Heart left ventricle (tissue), 13 donors: ENCODE measurements at regions not wholly inside any gene's neighbourhood (a gene's known extent, or its start where the extent isn't known, plus 50 kb on each side); places are given as distances from the start of the nearest gene placed in this dataset.

Experiments
- POLR2A ChIP-seq, 2 donors: fragments of 450-650 bp; IDR thresholded peaks; one replicate each; pipeline ENCODE4 v1.6.1; 2017; ENCODE audit warnings: antibody characterized with exemption in 2 of 2, mild to moderate bottlenecking in 2 of 2, moderate library complexity in 2 of 2
- TF ChIP-seq, protein P1 (sequence below), 12 donors: fragments of 200-600 bp; sonication (generic) in 4 of 12; IDR thresholded peaks; one replicate each; pipeline versions ENCODE4 v1.5.0 to v1.8.0; 2018 to 2022; ENCODE audit warnings: antibody characterized with exemption in 12 of 12, mild to moderate bottlenecking in 5 of 12
- donor health status: ischemic (EF 13 %, LVEDD 7.1; RV severe dilation, severe dysfunction).
- donor health status: DM: no; HTN: yes; CAD: no.
- donor health status: DM: no; HTN: no; CAD: no.
- donor health status: ischemic (EF 25% LVEDD 6.9; RV normal size, moderate dysfunction).
- donor health status: ischemic (EF 25% LVEDD 5.7; RV mildly dilated, moderate dysfunction).
- donor health status: ischemic (EF 35%, LVEDD 5.7; RV mildly dilated, moderate dysfunction).
- donor health status: nonischemic (EF 11% LVEDD 7.7; RV severe dilation, severe dysfunction).
- donor health status: DM: yes; HTN: yes; CAD: no.
- donor health status: PGD.
- donor health status: ischemic (EF 29% LVEDD 5.4; RV normal size, mild dysfunction).
- donor health status: nonischemic (EF 23%, LVEDD 6.1; RV moderate dilation, normal function).

DNA sequence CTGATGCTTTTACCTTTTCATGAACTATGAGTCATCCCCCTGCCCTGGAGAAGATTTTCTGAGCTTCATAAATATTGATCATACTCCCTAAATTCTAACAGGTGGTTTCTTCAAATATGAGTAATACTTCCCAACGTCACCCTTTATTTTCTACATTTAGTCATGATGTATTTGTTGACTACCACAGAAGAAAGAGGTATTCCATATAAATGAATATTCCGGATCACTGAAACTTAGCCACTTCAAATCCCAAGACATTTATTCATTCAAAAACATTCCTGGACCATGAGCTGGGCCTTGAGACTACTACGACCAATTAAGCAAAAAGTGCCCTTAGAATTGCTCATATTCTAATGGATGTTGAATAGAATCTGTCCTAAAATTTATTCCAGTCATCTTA is 395.8 kb upstream of the NPVF start:
- TF ChIP-seq, protein P1, sequence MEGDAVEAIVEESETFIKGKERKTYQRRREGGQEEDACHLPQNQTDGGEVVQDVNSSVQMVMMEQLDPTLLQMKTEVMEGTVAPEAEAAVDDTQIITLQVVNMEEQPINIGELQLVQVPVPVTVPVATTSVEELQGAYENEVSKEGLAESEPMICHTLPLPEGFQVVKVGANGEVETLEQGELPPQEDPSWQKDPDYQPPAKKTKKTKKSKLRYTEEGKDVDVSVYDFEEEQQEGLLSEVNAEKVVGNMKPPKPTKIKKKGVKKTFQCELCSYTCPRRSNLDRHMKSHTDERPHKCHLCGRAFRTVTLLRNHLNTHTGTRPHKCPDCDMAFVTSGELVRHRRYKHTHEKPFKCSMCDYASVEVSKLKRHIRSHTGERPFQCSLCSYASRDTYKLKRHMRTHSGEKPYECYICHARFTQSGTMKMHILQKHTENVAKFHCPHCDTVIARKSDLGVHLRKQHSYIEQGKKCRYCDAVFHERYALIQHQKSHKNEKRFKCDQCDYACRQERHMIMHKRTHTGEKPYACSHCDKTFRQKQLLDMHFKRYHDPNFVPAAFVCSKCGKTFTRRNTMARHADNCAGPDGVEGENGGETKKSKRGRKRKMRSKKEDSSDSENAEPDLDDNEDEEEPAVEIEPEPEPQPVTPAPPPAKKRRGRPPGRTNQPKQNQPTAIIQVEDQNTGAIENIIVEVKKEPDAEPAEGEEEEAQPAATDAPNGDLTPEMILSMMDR (IDR thresholded peaks at IDR 0.05): no peak
- no peak for TF ChIP-seq POLR2A (IDR thresholded peaks at IDR 0.05)
